Activated CD4-positive, alpha-beta T cell treated with anti-CD3 and anti-CD28 coated beads, Interleukin-2, amount 50 U/mL, for 48 hours (primary cell): ENCODE measurements at regions not wholly inside any gene's neighbourhood (a gene's known extent, or its start where the extent isn't known, plus 50 kb on each side); places are given as distances from the start of the nearest gene placed in this dataset.

Source experiments
- DNase-seq, 2 experiments: peaks; one replicate each; pipeline ENCODE4 v3.0.0-alpha.2; 2020

GRCh38 chr1:182292193-182292741, 99.3 kb downstream of the GLUL start:
- DNase-seq: no peak

GRCh38 chr1:182291584-182292192, 99.9 kb downstream of the GLUL start:
- no peak for DNase-seq

GRCh38 chr1:182288749-182289604, 102.6 kb downstream of the GLUL start:
- DNase-seq: no peak

- DNase-seq: no peak
Observed at GRCh38 chr1:182286761-182287160, 104.8 kb downstream of the GLUL start.

GRCh38 chr1:182283746-182284544, 107.6 kb downstream of the GLUL start:
- no peak for DNase-seq

- no peak for DNase-seq
Observed at GRCh38 chr1:182281541-182281940, 110.0 kb downstream of the GLUL start.

GRCh38 chr1:182280504-182280900, 111.1 kb downstream of the GLUL start:
- DNase-seq: no peak

- DNase-seq: no peak
Observed at GRCh38 chr1:182279724-182280503, 111.7 kb downstream of the GLUL start.

GRCh38 chr1:182279302-182279701, 112.3 kb downstream of the GLUL start:
- no peak for DNase-seq

GRCh38 chr1:182278144-182279054, 113.2 kb downstream of the GLUL start:
- no peak for DNase-seq

- no peak for DNase-seq
Observed at GRCh38 chr1:182275271-182275670, 116.3 kb downstream of the GLUL start.

GRCh38 chr1:182274618-182275017, 117.0 kb downstream of the GLUL start:
- DNase-seq: no peak

GRCh38 chr1:182270731-182271130, 120.9 kb downstream of the GLUL start:
- DNase-seq: no peak

GRCh38 chr1:182269097-182269496, 122.5 kb downstream of the GLUL start:
- DNase-seq: no peak

- DNase-seq: no peak
Observed at GRCh38 chr1:182268669-182269068, 122.9 kb downstream of the GLUL start.

GRCh38 chr1:182264185-182264584, 127.4 kb downstream of the GLUL start:
- no peak for DNase-seq

GRCh38 chr1:182263706-182264105, 127.9 kb downstream of the GLUL start:
- no peak for DNase-seq

GRCh38 chr1:182262425-182262824, 129.2 kb downstream of the GLUL start:
- no peak for DNase-seq

GRCh38 chr1:182261655-182262054, 129.9 kb downstream of the GLUL start:
- no peak for DNase-seq

- no peak for DNase-seq
Observed at GRCh38 chr1:182260516-182260915, 131.1 kb downstream of the GLUL start.

GRCh38 chr1:182259968-182260367, 131.6 kb downstream of the GLUL start:
- no peak for DNase-seq
